H9 (cell line): ENCODE measurements at regions not wholly inside any gene's neighbourhood (a gene's known extent, or its start where the extent isn't known, plus 50 kb on each side); places are given as distances from the start of the nearest gene placed in this dataset.

ENCODE experiments used
- DNase-seq: peaks from one replicate; pipeline ENCODE4 v3.0.0-alpha.2; 2017
- H2AFZ ChIP-seq: one replicate; pipeline ENCODE4 v1.6.1; 2013; ENCODE audit warnings: mild to moderate bottlenecking, low read length, control low read depth, moderate library complexity
- H2AK5ac ChIP-seq: 2 replicates; pipeline ENCODE4 v1.6.1; 2013; ENCODE audit warnings: low read length, control low read depth, mixed read lengths; ENCODE audit not compliant: insufficient read length
- H2BK120ac ChIP-seq: one replicate; pipeline ENCODE4 v1.6.1; 2013; ENCODE audit warnings: low read depth, mild to moderate bottlenecking, low read length, control low read depth, inconsistent platforms; ENCODE audit not compliant: poor library complexity, severe bottlenecking
- H2BK12ac ChIP-seq: 2 replicates; pipeline ENCODE4 v1.6.1; 2013; ENCODE audit warnings: low read length, control low read depth, mixed read lengths, low read depth; ENCODE audit not compliant: insufficient read length
- H2BK15ac ChIP-seq: 2 replicates; pipeline ENCODE4 v1.6.1; 2013; ENCODE audit warnings: low read depth, low read length, control low read depth
- H2BK20ac ChIP-seq: one replicate; pipeline ENCODE4 v1.6.1; 2013; ENCODE audit warnings: low read depth, mild to moderate bottlenecking, low read length, control low read depth, inconsistent platforms; ENCODE audit not compliant: poor library complexity, severe bottlenecking
- H2BK5ac ChIP-seq: 2 replicates; pipeline ENCODE4 v1.6.1; 2013; ENCODE audit warnings: low read length, control low read depth, mixed read lengths; ENCODE audit not compliant: insufficient read length
- H3K14ac ChIP-seq: 2 replicates; pipeline ENCODE4 v1.6.1; 2013; ENCODE audit warnings: low read length, control low read depth; ENCODE audit not compliant: insufficient read depth
- H3K18ac ChIP-seq: 2 replicates; pipeline ENCODE4 v1.6.1; 2013; ENCODE audit warnings: low read depth, mild to moderate bottlenecking, mixed read lengths, low read length, control low read depth; ENCODE audit not compliant: insufficient read length
- H3K23ac ChIP-seq: 2 replicates; pipeline ENCODE4 v1.6.1; 2013; ENCODE audit warnings: low read length, control low read depth, mixed read lengths, low read depth; ENCODE audit not compliant: insufficient read length
- H3K23me2 ChIP-seq: 2 replicates; pipeline ENCODE4 v1.6.1; 2013; ENCODE audit warnings: low read depth, mild to moderate bottlenecking, mixed read lengths, low read length, control low read depth; ENCODE audit not compliant: insufficient read length, poor library complexity, severe bottlenecking
- H3K27ac ChIP-seq: 2 replicates; pipeline ENCODE4 v1.5.1; 2013; ENCODE audit warnings: low read length, control low read depth, mixed read lengths, low read depth; ENCODE audit not compliant: insufficient read length
- H3K27me3 ChIP-seq: 2 replicates; pipeline ENCODE4 v1.6.1; 2013; ENCODE audit warnings: low read length, control low read depth, inconsistent platforms; ENCODE audit not compliant: insufficient read depth
- H3K4ac ChIP-seq: 2 replicates; pipeline ENCODE4 v1.6.1; 2013; ENCODE audit warnings: low read depth, mild to moderate bottlenecking, control low read depth, inconsistent platforms, low read length, moderate library complexity
- H3K4me1 ChIP-seq: 2 replicates; pipeline ENCODE4 v1.6.1; 2013; ENCODE audit warnings: low read length, control low read depth, inconsistent platforms; ENCODE audit not compliant: insufficient read depth
- H3K4me2 ChIP-seq: 2 replicates; pipeline ENCODE4 v1.6.1; 2013; ENCODE audit warnings: low read length, control low read depth, mixed read lengths; ENCODE audit not compliant: insufficient read length, insufficient read depth
- H3K56ac ChIP-seq: 2 replicates; pipeline ENCODE4 v1.6.1; 2013; ENCODE audit warnings: low read depth, mild to moderate bottlenecking, mixed read lengths, low read length, control low read depth; ENCODE audit not compliant: insufficient read length
- H3K79me1 ChIP-seq: 2 replicates; pipeline ENCODE4 v1.6.1; 2013; ENCODE audit warnings: low read depth, mild to moderate bottlenecking, moderate library complexity, low read length, control low read depth, inconsistent platforms; ENCODE audit not compliant: insufficient read depth, poor library complexity, severe bottlenecking
- H3K79me2 ChIP-seq: 2 replicates; pipeline ENCODE4 v1.6.1; 2013; ENCODE audit warnings: low read length, control low read depth, inconsistent platforms; ENCODE audit not compliant: insufficient read depth
- H3K9ac ChIP-seq: 2 replicates; pipeline ENCODE4 v1.6.1; 2013; ENCODE audit warnings: low read length, control low read depth, mixed read lengths; ENCODE audit not compliant: insufficient read length; ENCODE audit errors: extremely low read depth
- H3K9me3 ChIP-seq: one replicate; pipeline ENCODE4 v1.6.1; 2013; ENCODE audit warnings: low read depth, low read length, inconsistent platforms; ENCODE audit not compliant: control insufficient read depth
- H3T11ph ChIP-seq: one replicate; pipeline ENCODE4 v1.6.1; 2013; ENCODE audit warnings: mild to moderate bottlenecking, low read length, control low read depth, inconsistent platforms
- H4K20me1 ChIP-seq: one replicate; pipeline ENCODE4 v1.6.1; 2013; ENCODE audit not compliant: control insufficient read depth, insufficient read length, insufficient read depth
- H4K5ac ChIP-seq: 2 replicates; pipeline ENCODE4 v1.6.1; 2013; ENCODE audit warnings: low read depth, mild to moderate bottlenecking, mixed read lengths, low read length, control low read depth; ENCODE audit not compliant: insufficient read length
- H4K8ac ChIP-seq: replicated peaks from 2 replicates; pipeline ENCODE4 v1.6.1; 2013; ENCODE audit warnings: low read length, control low read depth, mixed read lengths, low read depth; ENCODE audit not compliant: insufficient read length
- H4K91ac ChIP-seq: 2 replicates; pipeline ENCODE4 v1.6.1; 2013; ENCODE audit warnings: low read depth, mild to moderate bottlenecking, moderate library complexity, mixed read lengths, low read length, control low read depth; ENCODE audit not compliant: insufficient read length
- H3K27ac Mint-ChIP-seq, 3 experiments: 2 replicates in 2 of 3; 3 replicates in 1 of 3; pipeline ENCODE4 v1.8.0; 2020 to 2021; ENCODE audit warnings: mixed read lengths in 3 of 3, mild to moderate bottlenecking in 1 of 3, moderate library complexity in 1 of 3
- H3K27me3 Mint-ChIP-seq: 2 replicates; pipeline ENCODE4 v1.8.0; 2021; ENCODE audit warnings: low read depth, mild to moderate bottlenecking, moderate library complexity, mixed read lengths
- H3K36me3 Mint-ChIP-seq, 3 experiments: 2 replicates in 2 of 3; 3 replicates in 1 of 3; pipeline ENCODE4 v1.8.0; 2020 to 2021; ENCODE audit warnings: low read depth in 3 of 3, mixed read lengths in 3 of 3; ENCODE audit not compliant: insufficient read depth in 1 of 3
- H3K4me1 Mint-ChIP-seq, 2 experiments: 2 replicates each; pipeline ENCODE4 v1.8.0; 2020; ENCODE audit warnings: mixed read lengths in 2 of 2
- H3K4me3 Mint-ChIP-seq, 2 experiments: 2 replicates in 1 of 2; 3 replicates in 1 of 2; pipeline ENCODE4 v1.8.0; 2020 to 2021; ENCODE audit warnings: mild to moderate bottlenecking in 2 of 2, mixed read lengths in 2 of 2, moderate library complexity in 1 of 2
- H3K9me3 Mint-ChIP-seq, 2 experiments: 2 replicates in 1 of 2; 3 replicates in 1 of 2; pipeline ENCODE4 v1.8.0; 2020; ENCODE audit warnings: mild to moderate bottlenecking in 2 of 2, mixed read lengths in 2 of 2, moderate library complexity in 1 of 2
- CTCF ChIP-seq: fragments of 200-600 bp; sonication (generic); conservative IDR thresholded peaks from 3 replicates; pipeline ENCODE4 v1.8.0; 2021; ENCODE audit warnings: antibody characterized with exemption, mild to moderate bottlenecking
- WGBS: extraction: QIAGEN DNeasy Blood & Tissue Kit; methylation state at CpG from one replicate; pipeline ENCODE4 v1.1.7; 2013; ENCODE audit warnings: missing lambda C conversion rate, low lambda C conversion rate, mixed read lengths; ENCODE audit not compliant: insufficient read length; ENCODE audit errors: extremely low coverage; 5-methylcytosine and 5-hydroxymethylcytosine counted together

DNA sequence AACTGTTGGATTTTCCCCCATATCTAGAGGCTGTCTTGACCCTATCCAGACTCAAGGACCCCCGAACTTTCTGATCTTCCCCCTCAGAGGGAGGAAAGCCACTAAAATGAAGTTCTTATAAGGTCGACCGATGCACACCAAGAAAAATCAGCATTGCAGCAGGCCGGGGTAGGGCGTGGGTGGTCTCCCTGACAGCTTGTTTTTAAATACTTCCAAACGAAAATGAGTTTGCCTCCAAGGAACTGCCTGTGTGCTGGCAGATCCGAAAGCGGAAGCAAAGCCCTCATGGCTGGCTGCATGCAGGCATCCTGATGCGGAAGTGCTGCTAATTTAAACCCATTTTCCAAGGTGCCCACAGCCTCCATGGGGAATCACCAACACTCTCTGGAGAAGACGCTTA lies 374.3 kb upstream of the XYLT1 start:
- H3K27ac ChIP-seq = no peak overlapping the region
- no peak overlapping the region for H2BK120ac ChIP-seq
- no peak for DNase-seq
- Mint-ChIP-seq H3K9me3 (no peaks in the 10 kb centered on the region), H3K4me3 (no peak overlapping the region), H3K36me3 (no peaks in the 10 kb centered on the region), H3K4me1 (peaks cover 10% of the 10 kb centered on the region in 2 experiments), H3K27ac (no peak overlapping the region), H3K27me3 (0 out of 2 replicates have a peak, but pooled peaks cover 4% of the 10 kb centered on the region)
- no CpG with 5 or more reads among the region's 10 CpGs for WGBS
- H3K23me2 ChIP-seq = no peaks in the 10 kb centered on the region
- H4K91ac ChIP-seq = no peak overlapping the region
- no peak overlapping the region for H3K18ac ChIP-seq
- no peak overlapping the region for H2BK15ac ChIP-seq
- 0 out of 2 replicates have a peak, but pooled peaks cover 3% of the 10 kb centered on the region for H3K4me1 ChIP-seq
- H3K4ac ChIP-seq = no peak overlapping the region
- no peak for TF ChIP-seq CTCF
- no peak overlapping the region for H3T11ph ChIP-seq
- H2BK20ac ChIP-seq = no peak overlapping the region
- no peak overlapping the region for H2AFZ ChIP-seq
- H3K79me2 ChIP-seq = no peaks in the 10 kb centered on the region
- no peaks in the 10 kb centered on the region for H3K79me1 ChIP-seq
- no peaks in the 10 kb centered on the region for H4K20me1 ChIP-seq
- H2BK12ac ChIP-seq = no peak overlapping the region
- no peak overlapping the region for H3K56ac ChIP-seq
- no peak overlapping the region for H4K5ac ChIP-seq
- H3K9me3 ChIP-seq = no peaks in the 10 kb centered on the region
- no peaks in the 10 kb centered on the region for H3K27me3 ChIP-seq
- no peak overlapping the region for H3K14ac ChIP-seq
- H4K8ac ChIP-seq = no peak overlapping the region
- H3K9ac ChIP-seq = no peak overlapping the region
- no peak overlapping the region for H2AK5ac ChIP-seq
- H3K23ac ChIP-seq = no peak overlapping the region
- H2BK5ac ChIP-seq = no peak overlapping the region
- H3K4me2 ChIP-seq = no peak overlapping the region
